22Rv1 (cell line): ENCODE measurements at regions not wholly inside any gene's neighbourhood (a gene's known extent, or its start where the extent isn't known, plus 50 kb on each side); places are given as distances from the start of the nearest gene placed in this dataset.

Experiments used
- ZFX ChIP-seq: fragments of 450-650 bp; IDR thresholded peaks from 2 replicates; pipeline ENCODE4 v1.6.1; 2017; ENCODE audit warnings: antibody characterized with exemption, borderline replicate concordance
- TF ChIP-seq, protein P1 (sequence below): fragments of 450-650 bp; IDR thresholded peaks from 2 replicates; pipeline ENCODE4 v1.5.1; 2017; ENCODE audit warnings: mild to moderate bottlenecking

DNA sequence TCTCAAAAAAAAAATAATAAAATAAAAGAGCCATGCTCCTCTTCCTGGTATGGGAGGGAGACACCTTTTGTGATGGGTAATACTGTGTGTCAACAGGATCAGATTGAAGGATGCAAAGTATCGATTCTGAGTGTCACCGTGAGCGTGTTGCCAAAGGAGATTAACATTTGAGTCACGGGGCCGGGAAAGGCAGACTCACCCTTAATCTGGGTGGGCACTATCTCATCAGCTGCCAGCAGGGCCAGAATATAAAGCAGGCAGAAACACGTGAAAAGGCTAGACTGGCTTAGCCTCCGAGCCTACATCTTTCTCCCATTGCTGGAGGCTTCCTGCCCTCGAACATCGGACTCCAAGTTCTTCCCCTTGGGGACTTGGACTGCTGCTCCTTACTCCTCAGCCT, 95.4 kb downstream of the SHOX start:
- TF ChIP-seq, protein P1, sequence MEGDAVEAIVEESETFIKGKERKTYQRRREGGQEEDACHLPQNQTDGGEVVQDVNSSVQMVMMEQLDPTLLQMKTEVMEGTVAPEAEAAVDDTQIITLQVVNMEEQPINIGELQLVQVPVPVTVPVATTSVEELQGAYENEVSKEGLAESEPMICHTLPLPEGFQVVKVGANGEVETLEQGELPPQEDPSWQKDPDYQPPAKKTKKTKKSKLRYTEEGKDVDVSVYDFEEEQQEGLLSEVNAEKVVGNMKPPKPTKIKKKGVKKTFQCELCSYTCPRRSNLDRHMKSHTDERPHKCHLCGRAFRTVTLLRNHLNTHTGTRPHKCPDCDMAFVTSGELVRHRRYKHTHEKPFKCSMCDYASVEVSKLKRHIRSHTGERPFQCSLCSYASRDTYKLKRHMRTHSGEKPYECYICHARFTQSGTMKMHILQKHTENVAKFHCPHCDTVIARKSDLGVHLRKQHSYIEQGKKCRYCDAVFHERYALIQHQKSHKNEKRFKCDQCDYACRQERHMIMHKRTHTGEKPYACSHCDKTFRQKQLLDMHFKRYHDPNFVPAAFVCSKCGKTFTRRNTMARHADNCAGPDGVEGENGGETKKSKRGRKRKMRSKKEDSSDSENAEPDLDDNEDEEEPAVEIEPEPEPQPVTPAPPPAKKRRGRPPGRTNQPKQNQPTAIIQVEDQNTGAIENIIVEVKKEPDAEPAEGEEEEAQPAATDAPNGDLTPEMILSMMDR: no peak
- TF ChIP-seq ZFX: no peak
